HFF-Myc (cell line): ENCODE measurements at regions not wholly inside any gene's neighbourhood (a gene's known extent, or its start where the extent isn't known, plus 50 kb on each side); places are given as distances from the start of the nearest gene placed in this dataset.

ENCODE experiments used
- DNase-seq: peaks from one replicate; pipeline ENCODE4 v3.0.0-alpha.2; 2011; ENCODE audit warnings: low read depth; ENCODE audit errors: extremely low read depth
- H3K4me3 ChIP-seq: replicated peaks from 2 replicates; pipeline ENCODE4 v1.5.1; 2011; ENCODE audit warnings: low read depth, mild to moderate bottlenecking, control low read depth, low read length
- TF ChIP-seq, protein P1 (sequence below): IDR thresholded peaks from 2 replicates; pipeline ENCODE4 v1.5.1; 2012; ENCODE audit warnings: mild to moderate bottlenecking, low read depth, low read length, control low read depth; ENCODE audit errors: missing control alignments

DNA sequence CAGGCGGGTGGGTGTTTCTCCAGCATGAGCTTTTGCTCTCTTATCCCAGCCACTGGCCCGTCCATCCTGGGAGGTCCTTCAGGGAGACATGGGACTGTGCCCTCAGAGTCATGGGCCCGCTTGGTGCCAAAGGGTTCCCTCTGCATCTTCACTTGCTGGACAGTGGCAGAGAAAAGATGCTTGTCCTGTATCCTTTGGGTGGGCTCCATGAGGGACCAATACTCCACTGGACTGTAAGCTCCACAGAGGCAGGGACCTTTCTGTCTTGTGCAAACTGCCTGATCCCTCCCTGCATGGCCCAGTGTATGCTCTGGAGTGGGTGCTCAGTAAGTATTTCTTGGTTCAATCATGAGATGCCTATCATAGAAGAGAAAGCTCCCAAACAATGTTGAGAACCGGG lies 184.8 kb upstream of the WSCD1 start:
- TF ChIP-seq, protein P1, sequence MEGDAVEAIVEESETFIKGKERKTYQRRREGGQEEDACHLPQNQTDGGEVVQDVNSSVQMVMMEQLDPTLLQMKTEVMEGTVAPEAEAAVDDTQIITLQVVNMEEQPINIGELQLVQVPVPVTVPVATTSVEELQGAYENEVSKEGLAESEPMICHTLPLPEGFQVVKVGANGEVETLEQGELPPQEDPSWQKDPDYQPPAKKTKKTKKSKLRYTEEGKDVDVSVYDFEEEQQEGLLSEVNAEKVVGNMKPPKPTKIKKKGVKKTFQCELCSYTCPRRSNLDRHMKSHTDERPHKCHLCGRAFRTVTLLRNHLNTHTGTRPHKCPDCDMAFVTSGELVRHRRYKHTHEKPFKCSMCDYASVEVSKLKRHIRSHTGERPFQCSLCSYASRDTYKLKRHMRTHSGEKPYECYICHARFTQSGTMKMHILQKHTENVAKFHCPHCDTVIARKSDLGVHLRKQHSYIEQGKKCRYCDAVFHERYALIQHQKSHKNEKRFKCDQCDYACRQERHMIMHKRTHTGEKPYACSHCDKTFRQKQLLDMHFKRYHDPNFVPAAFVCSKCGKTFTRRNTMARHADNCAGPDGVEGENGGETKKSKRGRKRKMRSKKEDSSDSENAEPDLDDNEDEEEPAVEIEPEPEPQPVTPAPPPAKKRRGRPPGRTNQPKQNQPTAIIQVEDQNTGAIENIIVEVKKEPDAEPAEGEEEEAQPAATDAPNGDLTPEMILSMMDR: no peak
- no peak for DNase-seq
- H3K4me3 ChIP-seq: no peak overlapping the region

DNA sequence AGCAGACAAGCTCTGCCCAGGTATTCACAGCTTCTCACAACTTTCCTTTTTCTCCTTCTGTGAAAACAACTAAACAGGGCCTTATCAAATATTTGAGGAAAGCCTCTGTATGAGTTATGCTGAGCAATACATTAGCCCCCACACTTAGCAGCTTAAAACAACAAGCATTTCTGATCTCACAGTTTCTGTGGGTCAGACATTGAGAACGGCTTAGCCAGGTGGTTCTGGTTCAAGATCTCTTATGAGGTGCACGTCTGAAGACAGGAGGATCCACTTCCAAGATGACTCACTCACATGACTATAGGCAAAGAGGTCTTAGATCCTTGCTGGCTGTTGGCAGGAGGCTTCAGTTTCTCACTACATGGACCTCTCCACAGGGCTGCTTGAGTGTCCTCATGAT lies 181.4 kb upstream of the WSCD1 start:
- no peak for DNase-seq
- H3K4me3 ChIP-seq: no peak overlapping the region
- TF ChIP-seq, protein P1: no peak

DNA sequence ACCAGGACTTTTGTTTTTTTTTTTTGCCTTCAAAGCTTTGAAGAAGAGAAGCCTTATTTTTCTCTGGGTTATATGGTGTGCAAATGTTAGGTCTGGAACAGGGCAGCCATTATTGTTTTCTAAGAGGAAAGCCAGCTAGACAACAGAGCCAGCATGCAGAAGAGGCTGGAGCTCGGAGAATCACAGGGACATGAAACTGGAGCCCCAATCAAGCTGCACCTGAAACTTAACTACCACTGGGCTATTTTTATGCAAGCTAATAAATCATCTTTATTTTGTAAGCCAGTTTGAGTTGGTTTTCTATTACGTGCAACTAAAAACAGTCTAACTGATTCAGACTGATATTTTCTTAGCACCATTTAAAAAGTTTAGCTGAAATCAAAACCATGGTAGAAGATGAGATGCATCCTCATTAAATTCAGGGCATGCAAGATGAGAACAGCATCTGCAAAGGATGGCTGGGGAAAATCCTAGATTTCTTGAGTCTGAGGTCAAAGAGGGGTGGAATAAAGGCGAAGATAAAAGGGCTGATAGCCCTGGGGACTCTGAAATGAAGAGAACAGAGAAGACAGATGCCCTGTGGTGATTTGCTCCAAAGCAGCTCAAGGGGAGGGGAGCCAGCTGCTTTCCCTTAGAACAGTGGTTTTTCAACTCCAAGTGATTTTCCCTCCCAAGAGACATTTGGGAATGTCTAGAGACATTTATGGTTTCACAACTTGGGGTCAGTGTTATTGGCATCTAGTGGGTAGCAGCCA lies 177.1 kb upstream of the WSCD1 start:
- DNase-seq: no peak
- no peak overlapping the region for H3K4me3 ChIP-seq
- TF ChIP-seq, protein P1: no peak

DNA sequence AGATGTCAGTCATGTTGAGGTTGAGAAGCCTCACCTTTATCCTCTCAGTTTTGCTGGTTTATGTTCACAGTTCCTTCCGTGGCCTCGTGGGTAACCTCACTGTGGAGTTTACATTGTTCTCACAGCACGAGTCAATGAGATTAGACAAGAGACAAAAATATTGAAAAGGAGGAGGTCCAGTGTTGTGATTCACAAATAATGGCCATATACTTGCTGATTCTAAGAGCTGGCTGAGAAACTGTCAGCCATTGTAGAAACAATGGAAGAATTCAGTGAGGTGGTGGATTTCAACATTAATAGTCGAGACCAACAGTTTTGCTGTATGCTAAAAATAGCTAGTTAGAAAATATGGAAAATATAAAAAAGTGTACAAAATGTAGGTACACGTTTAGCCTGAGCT lies 176.4 kb upstream of the WSCD1 start:
- TF ChIP-seq, protein P1: no peak
- no peak for DNase-seq
- H3K4me3 ChIP-seq: no peak overlapping the region

- TF ChIP-seq, protein P1: no peak
- no peak overlapping the region for H3K4me3 ChIP-seq
- no peak for DNase-seq
These were observed 174.9 kb upstream of the WSCD1 start for GRCh38 chr17:5895276-5895675.

DNA sequence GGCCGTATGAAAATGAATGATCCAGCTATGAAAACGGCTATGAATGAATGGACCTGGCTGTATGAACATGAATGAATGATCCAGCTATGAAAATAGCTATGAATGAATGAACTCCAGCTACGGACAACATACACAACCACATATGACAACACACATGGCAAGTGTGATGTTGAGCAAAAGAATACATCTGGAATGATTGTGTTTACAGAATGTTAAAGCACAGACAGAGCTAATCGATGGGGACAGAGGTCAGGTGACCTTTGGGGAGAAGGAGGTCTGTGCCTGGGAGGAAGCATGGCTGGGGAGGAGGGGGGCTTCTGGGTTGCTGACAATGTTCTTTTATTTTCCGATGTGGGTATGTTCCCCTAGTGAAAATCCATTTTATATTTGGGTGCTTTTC lies 174.0 kb upstream of the WSCD1 start:
- no peak for DNase-seq
- TF ChIP-seq, protein P1: no peak
- no peak overlapping the region for H3K4me3 ChIP-seq
